ENCODE measurements at regions not wholly inside any gene's neighbourhood (a gene's known extent, or its start where the extent isn't known, plus 50 kb on each side); places are given as distances from the start of the nearest gene placed in this dataset.

DNA sequence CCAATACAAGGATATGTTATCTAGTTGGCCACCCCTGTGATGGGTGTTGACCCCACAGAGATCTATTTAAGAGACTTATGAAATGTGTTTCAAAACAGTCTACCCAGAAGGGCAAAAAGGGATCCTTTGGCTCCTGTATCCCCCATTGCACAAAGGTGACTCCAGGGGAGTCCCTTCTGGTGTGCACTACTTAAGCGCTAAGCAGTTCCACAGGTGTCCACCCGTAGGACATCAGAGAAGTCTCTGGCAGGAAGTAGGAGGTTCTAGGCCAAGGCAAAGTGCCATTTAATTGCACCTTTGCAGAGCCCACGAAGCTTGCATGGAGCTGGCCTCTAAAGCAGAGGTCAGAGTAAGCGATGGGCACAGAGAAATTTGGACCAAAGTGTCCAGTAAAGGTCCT, 147.7 kb downstream of the MRPL14 start:
- TF ChIP-seq, protein P1, sequence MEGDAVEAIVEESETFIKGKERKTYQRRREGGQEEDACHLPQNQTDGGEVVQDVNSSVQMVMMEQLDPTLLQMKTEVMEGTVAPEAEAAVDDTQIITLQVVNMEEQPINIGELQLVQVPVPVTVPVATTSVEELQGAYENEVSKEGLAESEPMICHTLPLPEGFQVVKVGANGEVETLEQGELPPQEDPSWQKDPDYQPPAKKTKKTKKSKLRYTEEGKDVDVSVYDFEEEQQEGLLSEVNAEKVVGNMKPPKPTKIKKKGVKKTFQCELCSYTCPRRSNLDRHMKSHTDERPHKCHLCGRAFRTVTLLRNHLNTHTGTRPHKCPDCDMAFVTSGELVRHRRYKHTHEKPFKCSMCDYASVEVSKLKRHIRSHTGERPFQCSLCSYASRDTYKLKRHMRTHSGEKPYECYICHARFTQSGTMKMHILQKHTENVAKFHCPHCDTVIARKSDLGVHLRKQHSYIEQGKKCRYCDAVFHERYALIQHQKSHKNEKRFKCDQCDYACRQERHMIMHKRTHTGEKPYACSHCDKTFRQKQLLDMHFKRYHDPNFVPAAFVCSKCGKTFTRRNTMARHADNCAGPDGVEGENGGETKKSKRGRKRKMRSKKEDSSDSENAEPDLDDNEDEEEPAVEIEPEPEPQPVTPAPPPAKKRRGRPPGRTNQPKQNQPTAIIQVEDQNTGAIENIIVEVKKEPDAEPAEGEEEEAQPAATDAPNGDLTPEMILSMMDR (IDR thresholded peaks at IDR 0.05 in 2 of 3, conservative IDR thresholded peaks at IDR 0.05 in 1 of 3; ENCODE audit: control insufficient read depth in 2 of 3, extremely low read depth in 1 of 3, insufficient read depth in 1 of 3, low read depth in 3 of 3, low read length in 3 of 3) = no peak
- no peak for TF ChIP-seq TCF12 (IDR thresholded peaks at IDR 0.05; ENCODE audit: low read depth, low read length)
- TF ChIP-seq, protein P2, sequence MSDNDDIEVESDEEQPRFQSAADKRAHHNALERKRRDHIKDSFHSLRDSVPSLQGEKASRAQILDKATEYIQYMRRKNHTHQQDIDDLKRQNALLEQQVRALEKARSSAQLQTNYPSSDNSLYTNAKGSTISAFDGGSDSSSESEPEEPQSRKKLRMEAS (IDR thresholded peaks at IDR 0.05; ENCODE audit: low read depth, low read length) = no peak
